WTC11 (cell line): ENCODE measurements at regions not wholly inside any gene's neighbourhood (a gene's known extent, or its start where the extent isn't known, plus 50 kb on each side); places are given as distances from the start of the nearest gene placed in this dataset.

ENCODE experiments used
- ATAC-seq: fragments of 200-7000 bp; cut with Tn5 transposase; 2 replicates; pipeline ENCODE4 v1.10.0; 2021; ENCODE audit warnings: mild to moderate bottlenecking, moderate library complexity
- CTCF ChIA-PET: fragments of 300-600 bp; sonication (Branson Sonifier 250); formaldehyde crosslinking; loops from one replicate; lab custom pipeline; 2021; ENCODE audit warnings: antibody characterized with exemption; lab: Charles Lee
- POLR2A ChIA-PET: fragments of 350-600 bp; sonication (Branson Sonifier 250); formaldehyde crosslinking; loops from one replicate; lab custom pipeline; 2021; ENCODE audit warnings: antibody characterized with exemption; lab: Charles Lee
- DNase-seq: peaks from one replicate; pipeline ENCODE4 v3.0.0; 2021; ENCODE audit warnings: low spot score
- H3K27ac Mint-ChIP-seq: 2 replicates; pipeline ENCODE4 v1.8.0; 2021; ENCODE audit warnings: mixed read lengths
- H3K27me3 Mint-ChIP-seq: 2 replicates; pipeline ENCODE4 v1.8.0; 2021; ENCODE audit warnings: low read depth, mild to moderate bottlenecking, moderate library complexity, mixed read lengths
- H3K36me3 Mint-ChIP-seq: 2 replicates; pipeline ENCODE4 v1.8.0; 2021; ENCODE audit warnings: mixed read lengths
- H3K4me1 Mint-ChIP-seq: 2 replicates; pipeline ENCODE4 v1.8.0; 2022; ENCODE audit warnings: mixed read lengths
- H3K4me3 Mint-ChIP-seq: 2 replicates; pipeline ENCODE4 v1.8.0; 2021; ENCODE audit warnings: mild to moderate bottlenecking, moderate library complexity, mixed read lengths
- H3K9me3 Mint-ChIP-seq: 2 replicates; pipeline ENCODE4 v1.8.0; 2021; ENCODE audit warnings: mixed read lengths
- CREM ChIP-seq: sonication (generic); formaldehyde crosslinking; IDR thresholded peaks from 2 replicates; pipeline ENCODE4 v1.8.1; 2022; ENCODE audit warnings: mild to moderate bottlenecking, missing genetic modification reagents, moderate library complexity
- CTCF ChIP-seq: fragments of 200-600 bp; IDR thresholded peaks from 2 replicates; pipeline ENCODE4 v1.8.0; 2022; ENCODE audit warnings: antibody characterized with exemption
- E2F1 ChIP-seq: sonication (generic); formaldehyde crosslinking; IDR thresholded peaks from 2 replicates; pipeline ENCODE4 v1.8.0; 2022; ENCODE audit warnings: mild to moderate bottlenecking, missing genetic modification reagents
- ELF4 ChIP-seq: sonication (generic); formaldehyde crosslinking; IDR thresholded peaks from 2 replicates; pipeline ENCODE4 v1.8.1; 2022; ENCODE audit warnings: low read depth, mild to moderate bottlenecking, moderate library complexity, missing genetic modification reagents
- ESRRA ChIP-seq: sonication (generic); formaldehyde crosslinking; IDR thresholded peaks from 2 replicates; pipeline ENCODE4 v1.8.1; 2022; ENCODE audit warnings: mild to moderate bottlenecking, missing genetic modification reagents, borderline replicate concordance
- FOXJ3 ChIP-seq: sonication (generic); formaldehyde crosslinking; IDR thresholded peaks from 2 replicates; pipeline ENCODE4 v1.9.0; 2021; ENCODE audit warnings: missing genetic modification reagents, mild to moderate bottlenecking, borderline replicate concordance
- FOXK1 ChIP-seq: sonication (generic); formaldehyde crosslinking; IDR thresholded peaks from 2 replicates; pipeline ENCODE4 v1.8.0; 2022; ENCODE audit warnings: mild to moderate bottlenecking, moderate library complexity, missing genetic modification reagents
- JAZF1 ChIP-seq: fragments of 250-450 bp; sonication (Bioruptor Pico); IDR thresholded peaks from 2 replicates; pipeline ENCODE4 v1.9.0; 2021; ENCODE audit warnings: moderate library complexity, mild to moderate bottlenecking, inconsistent platforms
- KAT7 ChIP-seq: sonication (generic); formaldehyde crosslinking; IDR thresholded peaks from 2 replicates; pipeline ENCODE4 v1.8.1; 2023; ENCODE audit warnings: missing genetic modification reagents, mild to moderate bottlenecking, borderline replicate concordance
- MAX ChIP-seq: sonication (generic); formaldehyde crosslinking; IDR thresholded peaks from 2 replicates; pipeline ENCODE4 v1.8.0; 2022; ENCODE audit warnings: mild to moderate bottlenecking, missing genetic modification reagents
- NFE2L1 ChIP-seq: sonication (generic); formaldehyde crosslinking; IDR thresholded peaks from 2 replicates; pipeline ENCODE4 v1.8.1; 2023; ENCODE audit warnings: missing genetic modification reagents
- NR1H2 ChIP-seq: sonication (generic); formaldehyde crosslinking; IDR thresholded peaks from 2 replicates; pipeline ENCODE4 v1.9.0; 2021; ENCODE audit warnings: mild to moderate bottlenecking, moderate library complexity, missing genetic modification reagents
- OVOL2 ChIP-seq: fragments of 250-450 bp; sonication (Bioruptor Pico); IDR thresholded peaks from 2 replicates; pipeline ENCODE4 v1.9.0; 2021; ENCODE audit warnings: mild to moderate bottlenecking, borderline replicate concordance
- RELA ChIP-seq: sonication (generic); formaldehyde crosslinking; IDR thresholded peaks from 2 replicates; pipeline ENCODE4 v1.8.1; 2022; ENCODE audit warnings: missing genetic modification reagents, mild to moderate bottlenecking, borderline replicate concordance
- TP53 ChIP-seq: sonication (generic); formaldehyde crosslinking; IDR thresholded peaks from 2 replicates; pipeline ENCODE4 v1.8.1; 2023; ENCODE audit warnings: mild to moderate bottlenecking, missing genetic modification reagents
- USF1 ChIP-seq: sonication (generic); formaldehyde crosslinking; IDR thresholded peaks from 2 replicates; pipeline ENCODE4 v1.8.0; 2022; ENCODE audit warnings: mild to moderate bottlenecking, missing genetic modification reagents
- USF2 ChIP-seq: sonication (generic); formaldehyde crosslinking; IDR thresholded peaks from 2 replicates; pipeline ENCODE4 v1.8.1; 2023; ENCODE audit warnings: mild to moderate bottlenecking, missing genetic modification reagents, moderate library complexity
- ZBTB21 ChIP-seq: sonication (generic); formaldehyde crosslinking; IDR thresholded peaks from 2 replicates; pipeline ENCODE4 v1.8.1; 2023; ENCODE audit warnings: mild to moderate bottlenecking, missing genetic modification reagents, borderline replicate concordance
- ZMAT4 ChIP-seq: fragments of 250-450 bp; sonication (Bioruptor Pico); IDR thresholded peaks from 2 replicates; pipeline ENCODE4 v1.9.0; 2021; ENCODE audit warnings: mild to moderate bottlenecking
- ZNF317 ChIP-seq: sonication (generic); formaldehyde crosslinking; IDR thresholded peaks from 2 replicates; pipeline ENCODE4 v1.8.1; 2023; ENCODE audit warnings: low read depth, mild to moderate bottlenecking, moderate library complexity, missing genetic modification reagents, borderline replicate concordance
- TF ChIP-seq, protein P1 (sequence below): sonication (generic); formaldehyde crosslinking; IDR thresholded peaks from 2 replicates; pipeline ENCODE4 v1.8.1; 2023; ENCODE audit warnings: mild to moderate bottlenecking, missing genetic modification reagents
- TF ChIP-seq, protein P2 (sequence below): sonication (generic); formaldehyde crosslinking; IDR thresholded peaks from 2 replicates; pipeline ENCODE4 v1.8.1; 2023; ENCODE audit warnings: mild to moderate bottlenecking, moderate library complexity, missing genetic modification reagents
- TF ChIP-seq, protein P3 (sequence below): sonication (generic); formaldehyde crosslinking; IDR thresholded peaks from 2 replicates; pipeline ENCODE4 v1.8.0; 2023; ENCODE audit warnings: missing genetic modification reagents

DNA sequence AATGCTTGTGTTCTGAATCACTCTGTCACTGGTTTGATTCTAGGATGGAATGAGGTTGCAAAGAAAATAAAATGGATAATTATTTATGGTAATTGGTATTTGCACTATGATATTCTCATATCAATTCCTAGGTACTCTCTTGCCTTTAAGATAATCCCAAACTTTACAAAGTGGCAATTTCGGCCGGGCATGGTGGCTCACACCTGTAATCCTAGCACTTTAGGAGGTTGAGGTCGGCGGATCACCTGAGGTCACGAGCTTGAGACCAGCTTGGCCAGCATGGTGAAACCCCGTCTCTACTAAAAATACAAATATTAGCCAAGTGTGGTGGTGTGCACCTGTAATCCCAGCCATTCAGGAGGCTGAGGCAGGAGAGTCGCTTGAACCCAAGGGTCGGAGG lies 1118.7 kb upstream of the C9orf72 start:
- Mint-ChIP-seq H3K9me3 (peaks cover 6% of the 10 kb centered on the region), H3K36me3 (peaks cover 3% of the 10 kb centered on the region; the same call in 1 of the 2 replicates), H3K4me1 (peaks cover 17% of the 10 kb centered on the region), H3K27ac (no peak overlapping the region), H3K4me3 (no peak overlapping the region)
- no peak for DNase-seq
- ChIA-PET POLR2A (no interaction called here), CTCF (no interaction called here)
- no peak for ATAC-seq
- TF ChIP-seq FOXK1 (no peak), TP53 (no peak), ZNF317 (CRISPR knock-in tag) (no peak), ESRRA (CRISPR knock-in tag) (no peak), USF1 (CRISPR knock-in tag) (no peak), CREM (no peak), KAT7 (CRISPR knock-in tag) (no peak), ZBTB21 (CRISPR knock-in tag) (no peak), MAX (CRISPR knock-in tag) (no peak), NFE2L1 (CRISPR knock-in tag) (no peak), NR1H2 (CRISPR knock-in tag) (no peak), CTCF (no peak), ELF4 (CRISPR knock-in tag) (no peak)
- TF ChIP-seq, all 79 proteins: peak for 0
- H3K27me3 Mint-ChIP-seq = peaks cover 33% of the 10 kb centered on the region

- no peak overlapping the region for H3K4me3 Mint-ChIP-seq
- POLR2A ChIA-PET = no interaction called here
- no peaks in the 10 kb centered on the region for H3K27me3 Mint-ChIP-seq
- ATAC-seq (no peak), DNase-seq (no peak)
- H3K9me3 Mint-ChIP-seq = peaks cover 37% of the 10 kb centered on the region
- no peaks in the 10 kb centered on the region for H3K4me1 Mint-ChIP-seq
- H3K36me3 Mint-ChIP-seq = peaks cover 29% of the 10 kb centered on the region
- CTCF ChIA-PET = no interaction called here
- no peak overlapping the region for H3K27ac Mint-ChIP-seq
- TF ChIP-seq ZMAT4 = no peak
- no peak for TF ChIP-seq USF2 (CRISPR knock-in tag)
- TF ChIP-seq, protein P1, sequence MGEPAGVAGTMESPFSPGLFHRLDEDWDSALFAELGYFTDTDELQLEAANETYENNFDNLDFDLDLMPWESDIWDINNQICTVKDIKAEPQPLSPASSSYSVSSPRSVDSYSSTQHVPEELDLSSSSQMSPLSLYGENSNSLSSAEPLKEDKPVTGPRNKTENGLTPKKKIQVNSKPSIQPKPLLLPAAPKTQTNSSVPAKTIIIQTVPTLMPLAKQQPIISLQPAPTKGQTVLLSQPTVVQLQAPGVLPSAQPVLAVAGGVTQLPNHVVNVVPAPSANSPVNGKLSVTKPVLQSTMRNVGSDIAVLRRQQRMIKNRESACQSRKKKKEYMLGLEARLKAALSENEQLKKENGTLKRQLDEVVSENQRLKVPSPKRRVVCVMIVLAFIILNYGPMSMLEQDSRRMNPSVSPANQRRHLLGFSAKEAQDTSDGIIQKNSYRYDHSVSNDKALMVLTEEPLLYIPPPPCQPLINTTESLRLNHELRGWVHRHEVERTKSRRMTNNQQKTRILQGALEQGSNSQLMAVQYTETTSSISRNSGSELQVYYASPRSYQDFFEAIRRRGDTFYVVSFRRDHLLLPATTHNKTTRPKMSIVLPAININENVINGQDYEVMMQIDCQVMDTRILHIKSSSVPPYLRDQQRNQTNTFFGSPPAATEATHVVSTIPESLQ = no peak
- no peak for TF ChIP-seq MAX (CRISPR knock-in tag)
- TF ChIP-seq FOXJ3 = no peak
- no peak for TF ChIP-seq OVOL2
- TF ChIP-seq TP53 = no peak
- TF ChIP-seq, protein P2, sequence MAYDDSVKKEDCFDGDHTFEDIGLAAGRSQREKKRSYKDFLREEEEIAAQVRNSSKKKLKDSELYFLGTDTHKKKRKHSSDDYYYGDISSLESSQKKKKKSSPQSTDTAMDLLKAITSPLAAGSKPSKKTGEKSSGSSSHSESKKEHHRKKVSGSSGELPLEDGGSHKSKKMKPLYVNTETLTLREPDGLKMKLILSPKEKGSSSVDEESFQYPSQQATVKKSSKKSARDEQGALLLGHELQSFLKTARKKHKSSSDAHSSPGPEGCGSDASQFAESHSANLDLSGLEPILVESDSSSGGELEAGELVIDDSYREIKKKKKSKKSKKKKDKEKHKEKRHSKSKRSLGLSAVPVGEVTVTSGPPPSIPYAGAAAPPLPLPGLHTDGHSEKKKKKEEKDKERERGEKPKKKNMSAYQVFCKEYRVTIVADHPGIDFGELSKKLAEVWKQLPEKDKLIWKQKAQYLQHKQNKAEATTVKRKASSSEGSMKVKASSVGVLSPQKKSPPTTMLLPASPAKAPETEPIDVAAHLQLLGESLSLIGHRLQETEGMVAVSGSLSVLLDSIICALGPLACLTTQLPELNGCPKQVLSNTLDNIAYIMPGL (CRISPR knock-in tag) = no peak
- TF ChIP-seq CTCF = no peak
- no peak for TF ChIP-seq NR1H2 (CRISPR knock-in tag)
- TF ChIP-seq, protein P3, sequence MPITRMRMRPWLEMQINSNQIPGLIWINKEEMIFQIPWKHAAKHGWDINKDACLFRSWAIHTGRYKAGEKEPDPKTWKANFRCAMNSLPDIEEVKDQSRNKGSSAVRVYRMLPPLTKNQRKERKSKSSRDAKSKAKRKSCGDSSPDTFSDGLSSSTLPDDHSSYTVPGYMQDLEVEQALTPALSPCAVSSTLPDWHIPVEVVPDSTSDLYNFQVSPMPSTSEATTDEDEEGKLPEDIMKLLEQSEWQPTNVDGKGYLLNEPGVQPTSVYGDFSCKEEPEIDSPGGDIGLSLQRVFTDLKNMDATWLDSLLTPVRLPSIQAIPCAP (CRISPR knock-in tag) = no peak
- TF ChIP-seq E2F1 (CRISPR knock-in tag) = no peak
- TF ChIP-seq RELA (CRISPR knock-in tag) = no peak
- no peak for TF ChIP-seq JAZF1 (CRISPR knock-in tag)
These were observed 1123.7 kb upstream of the C9orf72 start for GRCh38 chr9:28696960-28697359.
